SK-N-SH (cell line): ENCODE measurements at regions not wholly inside any gene's neighbourhood (a gene's known extent, or its start where the extent isn't known, plus 50 kb on each side); places are given as distances from the start of the nearest gene placed in this dataset.

Source experiments
- CTCF ChIA-PET: fragments of 300-600, 350-600 bp; formaldehyde crosslinking; extraction: SDS; loops from one replicate; lab custom pipeline; 2021; lab: Yijun Ruan, JAX
- POLR2A ChIA-PET: fragments of 350-600 bp; sonication (Branson Sonifier 250); formaldehyde crosslinking; extraction: SDS; loops from one replicate; lab custom pipeline; 2020; ENCODE audit warnings: antibody characterized with exemption, inconsistent platforms; lab: Yijun Ruan, JAX
- DNase-seq: peaks from one replicate; pipeline ENCODE4 v3.0.0; 2012
- H2AFZ ChIP-seq: fragments of 200-600 bp; sonication (generic); 2 replicates; pipeline ENCODE4 v1.8.1; 2016; ENCODE audit warnings: antibody characterized with exemption, mild to moderate bottlenecking, low read depth
- H3F3A ChIP-seq: fragments of 200-600 bp; sonication (generic); replicated peaks from 2 replicates; pipeline ENCODE3; 2016; ENCODE audit warnings: antibody characterized with exemption, mild to moderate bottlenecking; ENCODE audit not compliant: insufficient read depth
- H3K27ac ChIP-seq, 2 experiments: fragments of 200-500 bp in 1 of 2; fragments of 200-600 bp in 1 of 2; sonication (Bioruptor generic) in 1 of 2; sonication (generic), shearing (Covaris generic) in 1 of 2; 2 replicates each; pipeline versions ENCODE4 v1.5.1 to v1.6.1; 2014 to 2016; ENCODE audit warnings: low read depth in 2 of 2, inconsistent platforms in 1 of 2, low read length in 1 of 2, mild to moderate bottlenecking in 1 of 2, mixed read lengths in 1 of 2
- H3K27me3 ChIP-seq: fragments of 200-600 bp; sonication (generic), shearing (Covaris generic); 2 replicates; pipeline ENCODE4 v1.6.1; 2016; ENCODE audit warnings: mixed run types; ENCODE audit not compliant: insufficient read depth
- H3K36me3 ChIP-seq, 2 experiments: fragments of 200-500 bp in 1 of 2; fragments of 200-600 bp in 1 of 2; sonication (Bioruptor generic) in 1 of 2; sonication (generic) in 1 of 2; replicated peaks in 1 of 2; 2 replicates each; pipeline versions ENCODE3 to v1.5.1; 2014 to 2016; ENCODE audit warnings: low read length in 1 of 2, mild to moderate bottlenecking in 1 of 2; ENCODE audit not compliant: insufficient read depth in 2 of 2, control insufficient read depth in 1 of 2
- H3K4me1 ChIP-seq, 2 experiments: fragments of 200-500 bp in 1 of 2; fragments of 200-600 bp in 1 of 2; sonication (Bioruptor generic) in 1 of 2; sonication (generic), shearing (Covaris generic) in 1 of 2; 2 replicates each; pipeline versions ENCODE4 v1.5.1 to v1.6.1; 2014 to 2016; ENCODE audit warnings: low read depth in 1 of 2, low read length in 1 of 2, mixed run types in 1 of 2; ENCODE audit not compliant: insufficient read depth in 2 of 2, control insufficient read depth in 1 of 2
- H3K4me2 ChIP-seq: fragments of 200-600 bp; sonication (generic), shearing (Covaris generic); 2 replicates; pipeline ENCODE4 v1.6.1; 2017; ENCODE audit warnings: mixed run types
- H3K4me3 ChIP-seq, 2 experiments: fragments of 200-500 bp in 1 of 2; fragments of 200-600 bp in 1 of 2; sonication (Bioruptor generic) in 1 of 2; sonication (generic), shearing (Covaris generic) in 1 of 2; 2 replicates each; pipeline versions ENCODE4 v1.5.1 to v1.8.1; 2014 to 2016; ENCODE audit warnings: low read depth in 2 of 2, inconsistent platforms in 1 of 2, low read length in 1 of 2, mild to moderate bottlenecking in 1 of 2, mixed read lengths in 1 of 2, moderate library complexity in 1 of 2
- H3K79me2 ChIP-seq: fragments of 200-600 bp; sonication (generic); 2 replicates; pipeline ENCODE4 v1.8.1; 2017; ENCODE audit warnings: mild to moderate bottlenecking; ENCODE audit not compliant: insufficient read depth
- H3K9ac ChIP-seq: fragments of 200-600 bp; sonication (generic); 2 replicates; pipeline ENCODE4 v1.6.1; 2017; ENCODE audit warnings: mixed run types
- H3K9me2 ChIP-seq: fragments of 200-600 bp; sonication (generic); 2 replicates; pipeline ENCODE4 v1.6.1; 2017; ENCODE audit warnings: mixed run types
- H3K9me3 ChIP-seq: fragments of 200-600 bp; sonication (generic); 2 replicates; pipeline ENCODE4 v1.6.1; 2017; ENCODE audit warnings: mixed run types, mild to moderate bottlenecking, moderate library complexity
- H4K20me1 ChIP-seq: fragments of 200-600 bp; sonication (generic); 2 replicates; pipeline ENCODE4 v1.6.1; 2017; ENCODE audit warnings: mild to moderate bottlenecking, mixed run types; ENCODE audit not compliant: insufficient read depth
- EZH2phosphoT487 ChIP-seq: fragments of 200-600 bp; sonication (generic); IDR thresholded peaks from 2 replicates; pipeline ENCODE4 v1.6.1; 2017; ENCODE audit warnings: low read depth, mixed run types, mild to moderate bottlenecking, antibody characterized with exemption, moderate library complexity, borderline replicate concordance
- FOSL2 ChIP-seq: IDR thresholded peaks from 2 replicates; pipeline ENCODE4 v1.4.0; 2012; ENCODE audit warnings: low read depth, mild to moderate bottlenecking, moderate library complexity, borderline replicate concordance
- FOXJ3 ChIP-seq: sonication (generic); formaldehyde crosslinking; IDR thresholded peaks from 2 replicates; pipeline ENCODE4 v1.5.1; 2020; ENCODE audit warnings: mild to moderate bottlenecking, missing genetic modification reagents
- GABPA ChIP-seq: IDR thresholded peaks from 2 replicates; pipeline ENCODE4 v1.4.0; 2012; ENCODE audit warnings: low read depth, mild to moderate bottlenecking
- GATA2 ChIP-seq: sonication (generic); formaldehyde crosslinking; IDR thresholded peaks from 2 replicates; pipeline ENCODE4 v1.5.0; 2020; ENCODE audit warnings: mild to moderate bottlenecking, missing genetic modification reagents
- IRF3 ChIP-seq: fragments of 150-350 bp; IDR thresholded peaks from 2 replicates; pipeline ENCODE4 v1.6.1; 2016; ENCODE audit warnings: mild to moderate bottlenecking, low read depth, low read length
- MXI1 ChIP-seq: IDR thresholded peaks from 2 replicates; pipeline ENCODE4 v1.6.1; 2012; ENCODE audit warnings: mild to moderate bottlenecking, low read depth, low read length, improper control_type of control experiment
- NFIC ChIP-seq: IDR thresholded peaks from 2 replicates; pipeline ENCODE4 v1.4.0; 2012; ENCODE audit warnings: borderline replicate concordance
- PBX3 ChIP-seq: IDR thresholded peaks from 2 replicates; pipeline ENCODE4; 2012
- RAD21 ChIP-seq: IDR thresholded peaks from 2 replicates; pipeline ENCODE4 v1.6.1; 2012; ENCODE audit warnings: mild to moderate bottlenecking, low read length
- RFX5 ChIP-seq: IDR thresholded peaks from 2 replicates; pipeline ENCODE4 v1.6.1; 2012; ENCODE audit warnings: mild to moderate bottlenecking, improper control_type of control experiment, low read length
- RXRA ChIP-seq: IDR thresholded peaks from 2 replicates; pipeline ENCODE4 v1.4.0; 2012; ENCODE audit warnings: low read depth, mild to moderate bottlenecking, borderline replicate concordance
- USF2 ChIP-seq: fragments of 150-350 bp; IDR thresholded peaks from 2 replicates; pipeline ENCODE4 v1.6.1; 2017; ENCODE audit warnings: antibody characterized with exemption, low read length, low read depth, borderline replicate concordance
- WGBS: methylation state at CpG from one replicate; pipeline ENCODE4 v1.1.6; 2017; ENCODE audit warnings: low lambda C conversion rate; 5-methylcytosine and 5-hydroxymethylcytosine counted together

GRCh38 chr5:98453296-98453695 is 320.2 kb upstream of the RGMB start:
- Histone ChIP-seq H3K79me2 (no peaks in the 10 kb centered on the region), H2AFZ (no peak overlapping the region), H3K9me3 (no peaks in the 10 kb centered on the region), H3K9me2 (no peaks in the 10 kb centered on the region), H3K9ac (no peak overlapping the region), H3F3A (peaks cover 30% of the 10 kb centered on the region), H3K4me1 (peaks cover 0 to 27% of the 10 kb centered on the region in 2 experiments; a peak in 2 of 4 replicates), H3K27ac (no peak overlapping the region), H3K4me2 (no peak overlapping the region), H3K27me3 (no peaks in the 10 kb centered on the region), H4K20me1 (no peaks in the 10 kb centered on the region), H3K4me3 (no peak overlapping the region), H3K36me3 (no peaks in the 10 kb centered on the region)
- no peak for DNase-seq
- ChIA-PET CTCF (no interaction called here), POLR2A (no interaction called here)
- 69% methylated on average over 1 of the region's 1 CpG for WGBS
- no peak for TF ChIP-seq IRF3
- TF ChIP-seq GABPA = no peak
- no peak for TF ChIP-seq MXI1
- TF ChIP-seq GATA2 (CRISPR knock-in tag) = no peak
- TF ChIP-seq EZH2phosphoT487 = no peak
- no peak for TF ChIP-seq RFX5
- no peak for TF ChIP-seq RXRA
- no peak for TF ChIP-seq PBX3
- TF ChIP-seq FOXJ3 (CRISPR knock-in tag) = no peak

GRCh38 chr5:98454407-98454806 is 319.1 kb upstream of the RGMB start:
- H3K4me3 ChIP-seq = no peak overlapping the region
- H3K36me3 ChIP-seq = no peaks in the 10 kb centered on the region
- no peaks in the 10 kb centered on the region for H4K20me1 ChIP-seq
- no peaks in the 10 kb centered on the region for H3K9me2 ChIP-seq
- 81% methylated on average over 1 of the region's 1 CpG for WGBS
- no peak for DNase-seq
- CTCF ChIA-PET = no interaction called here
- H2AFZ ChIP-seq = 0 out of 2 replicates have a peak overlapping the region, but pooled peaks have one; percentile 22
- no peaks in the 10 kb centered on the region for H3K27me3 ChIP-seq
- POLR2A ChIA-PET = no interaction called here
- no peaks in the 10 kb centered on the region for H3K9me3 ChIP-seq
- H3F3A ChIP-seq = peaks cover 36% of the 10 kb centered on the region
- TF ChIP-seq RAD21 = no peak
- no peak for TF ChIP-seq FOSL2
- no peak for TF ChIP-seq USF2
- TF ChIP-seq NFIC = no peak
- TF ChIP-seq, all 33 proteins: peak for 0
- Histone ChIP-seq H3K4me1 (peaks cover 0 to 34% of the 10 kb centered on the region in 2 experiments; a peak in 2 of 4 replicates), H3K9ac (peak overlapping the region; percentile 24; the same call in 1 of the 2 replicates), H3K27ac (peak overlapping the region; percentile 60 to 97), H3K4me2 (no peak overlapping the region), H3K79me2 (no peaks in the 10 kb centered on the region)
